ENCODE measurements at regions not wholly inside any gene's neighbourhood (a gene's known extent, or its start where the extent isn't known, plus 50 kb on each side); places are given as distances from the start of the nearest gene placed in this dataset.

DNA sequence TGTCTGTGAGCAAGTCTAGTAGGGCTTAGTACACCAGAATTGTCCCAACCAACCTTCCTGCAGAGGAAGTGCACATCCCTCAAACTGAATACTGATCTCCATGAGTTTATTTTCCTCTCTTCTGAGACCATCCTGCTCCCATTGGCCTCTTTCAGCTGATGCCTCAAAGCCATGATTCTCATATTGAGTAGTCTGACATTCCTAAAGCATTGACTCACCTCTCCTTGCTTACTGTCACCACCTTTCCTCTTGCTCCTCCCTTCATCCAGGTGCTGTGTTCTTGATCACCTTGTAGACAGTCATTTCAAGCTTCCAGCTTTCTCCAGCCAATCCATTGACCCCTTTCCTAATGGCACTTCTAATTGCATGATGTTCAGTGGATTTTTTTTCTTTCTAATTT is 583.7 kb upstream of the USP15 start:
- TF ChIP-seq POLR2A (IDR thresholded peaks at IDR 0.05) = no peak
- TF ChIP-seq, protein P1, sequence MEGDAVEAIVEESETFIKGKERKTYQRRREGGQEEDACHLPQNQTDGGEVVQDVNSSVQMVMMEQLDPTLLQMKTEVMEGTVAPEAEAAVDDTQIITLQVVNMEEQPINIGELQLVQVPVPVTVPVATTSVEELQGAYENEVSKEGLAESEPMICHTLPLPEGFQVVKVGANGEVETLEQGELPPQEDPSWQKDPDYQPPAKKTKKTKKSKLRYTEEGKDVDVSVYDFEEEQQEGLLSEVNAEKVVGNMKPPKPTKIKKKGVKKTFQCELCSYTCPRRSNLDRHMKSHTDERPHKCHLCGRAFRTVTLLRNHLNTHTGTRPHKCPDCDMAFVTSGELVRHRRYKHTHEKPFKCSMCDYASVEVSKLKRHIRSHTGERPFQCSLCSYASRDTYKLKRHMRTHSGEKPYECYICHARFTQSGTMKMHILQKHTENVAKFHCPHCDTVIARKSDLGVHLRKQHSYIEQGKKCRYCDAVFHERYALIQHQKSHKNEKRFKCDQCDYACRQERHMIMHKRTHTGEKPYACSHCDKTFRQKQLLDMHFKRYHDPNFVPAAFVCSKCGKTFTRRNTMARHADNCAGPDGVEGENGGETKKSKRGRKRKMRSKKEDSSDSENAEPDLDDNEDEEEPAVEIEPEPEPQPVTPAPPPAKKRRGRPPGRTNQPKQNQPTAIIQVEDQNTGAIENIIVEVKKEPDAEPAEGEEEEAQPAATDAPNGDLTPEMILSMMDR (IDR thresholded peaks at IDR 0.05) = no peak
- no peak for TF ChIP-seq EP300 (IDR thresholded peaks at IDR 0.05)
